ENCODE measurements at regions not wholly inside any gene's neighbourhood (a gene's known extent, or its start where the extent isn't known, plus 50 kb on each side); places are given as distances from the start of the nearest gene placed in this dataset.
"Not testable (repeated sequence)": the region's sequence is repeated elsewhere in the genome, so short reads cannot be mapped to it uniquely, and the experiment has no call there.

- no peak overlapping the region for H3K4me3 ChIP-seq (ENCODE audit: low read depth, low read length, poor library complexity, severe bottlenecking)
- H3K79me2 ChIP-seq (ENCODE audit: insufficient read depth, low read depth, low read length) = no peaks in the 10 kb centered on the region
- no peaks in the 10 kb centered on the region for H3K36me3 ChIP-seq (ENCODE audit: insufficient read depth, low read length)
- TF ChIP-seq CTCF (conservative IDR thresholded peaks at IDR 0.05; ENCODE audit: low read length) = no peak
- H3K4me1 ChIP-seq (ENCODE audit: insufficient read depth, low read length, poor library complexity, severe bottlenecking) = no peaks in the 10 kb centered on the region
- no peak overlapping the region for H3K4me2 ChIP-seq (ENCODE audit: low read length)
- no peak overlapping the region for H3K27ac ChIP-seq (ENCODE audit: low read depth, low read length, poor library complexity, severe bottlenecking)
- no peaks in the 10 kb centered on the region for H4K20me1 ChIP-seq (ENCODE audit: insufficient read depth, low read length)
- CTCF ChIA-PET (ENCODE audit: unreplicated experiment) = no interaction called here
- BruUV-seq (replicated peaks) = no TSS peak
- no peak for DNase-seq (ENCODE audit: low spot score)
- no peaks in the 10 kb centered on the region for H3K9me2 ChIP-seq (ENCODE audit: insufficient read depth, low read length)
- H2AFZ ChIP-seq (ENCODE audit: low read length) = no peak overlapping the region
- intact Hi-C loops (cut with micrococcal nuclease; ENCODE audit: unreplicated experiment) = no loop called here
- POLR2A ChIA-PET = no interaction called here
- no peaks in the 10 kb centered on the region for H3K9me3 ChIP-seq (ENCODE audit: low read length)
Observed at GRCh38 chr3:137582484-137582883, 181.6 kb upstream of the SOX14 start.

DNA sequence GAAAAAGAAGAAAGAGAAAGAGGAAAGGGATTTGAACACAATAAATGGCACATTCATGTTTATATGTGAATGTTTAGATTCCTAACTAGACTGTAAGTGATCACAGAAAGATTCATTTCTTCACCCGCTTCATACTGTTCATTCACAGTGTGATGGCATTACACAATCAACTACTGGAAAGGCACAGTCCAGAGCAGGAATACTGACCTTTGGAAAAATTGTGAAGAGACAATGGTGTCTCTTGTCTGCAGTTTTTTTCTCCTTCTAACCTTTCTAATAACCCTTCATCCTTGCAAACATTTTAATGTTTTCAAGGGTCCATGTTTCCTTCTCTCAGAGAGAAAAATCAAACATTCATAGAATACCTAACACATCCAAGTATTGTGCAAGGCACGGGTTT is 180.9 kb upstream of the SOX14 start:
- intact Hi-C loops (cut with micrococcal nuclease; ENCODE audit: unreplicated experiment) = no loop called here
- CTCF ChIA-PET (ENCODE audit: unreplicated experiment) = no interaction called here
- Histone ChIP-seq H3K9me3 (ENCODE audit: low read length) (no peaks in the 10 kb centered on the region), H3K4me1 (ENCODE audit: insufficient read depth, low read length, poor library complexity, severe bottlenecking) (no peaks in the 10 kb centered on the region), H3K4me3 (ENCODE audit: low read depth, low read length, poor library complexity, severe bottlenecking) (no peak overlapping the region), H4K20me1 (ENCODE audit: insufficient read depth, low read length) (no peaks in the 10 kb centered on the region), H2AFZ (ENCODE audit: low read length) (no peak overlapping the region), H3K27ac (ENCODE audit: low read depth, low read length, poor library complexity, severe bottlenecking) (no peak overlapping the region), H3K9me2 (ENCODE audit: insufficient read depth, low read length) (no peaks in the 10 kb centered on the region), H3K36me3 (ENCODE audit: insufficient read depth, low read length) (no peaks in the 10 kb centered on the region), H3K79me2 (ENCODE audit: insufficient read depth, low read depth, low read length) (no peaks in the 10 kb centered on the region), H3K4me2 (ENCODE audit: low read length) (no peak overlapping the region)
- BruUV-seq (replicated peaks) = no TSS peak
- POLR2A ChIA-PET = no interaction called here
- no peak for DNase-seq (ENCODE audit: low spot score)
- TF ChIP-seq EZH2phosphoT487 (IDR thresholded peaks at IDR 0.05; ENCODE audit: borderline replicate concordance, low read depth, low read length) (no peak), CTCF (conservative IDR thresholded peaks at IDR 0.05; ENCODE audit: low read length) (no peak)

DNA sequence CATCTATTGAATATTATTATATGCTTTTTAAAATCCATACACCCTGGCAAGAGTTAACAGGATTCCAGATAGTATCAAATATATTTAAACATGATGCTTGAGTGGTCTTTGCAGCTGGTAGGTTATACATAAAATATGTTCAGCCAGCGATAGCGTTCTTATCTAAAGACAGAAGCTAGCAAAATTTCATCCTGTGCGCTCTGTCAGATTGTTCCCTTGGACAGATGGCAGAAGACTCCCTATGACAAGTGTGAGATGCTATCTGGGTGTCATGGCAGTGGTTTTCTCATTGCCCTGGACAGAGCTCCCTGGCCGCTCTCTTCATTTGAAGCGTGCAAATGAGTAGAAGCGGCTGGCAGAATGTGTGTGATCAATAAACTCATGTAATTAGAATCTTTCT is 175.2 kb upstream of the SOX14 start:
- no peaks in the 10 kb centered on the region for H3K36me3 ChIP-seq (ENCODE audit: insufficient read depth, low read length)
- CTCF ChIA-PET (ENCODE audit: unreplicated experiment) = no interaction called here
- no peak for DNase-seq (ENCODE audit: low spot score)
- POLR2A ChIA-PET = no interaction called here
- H3K79me2 ChIP-seq (ENCODE audit: insufficient read depth, low read depth, low read length) = no peaks in the 10 kb centered on the region
- intact Hi-C loops (cut with micrococcal nuclease; ENCODE audit: unreplicated experiment) = no loop called here
- TF ChIP-seq EZH2phosphoT487 (IDR thresholded peaks at IDR 0.05; ENCODE audit: borderline replicate concordance, low read depth, low read length) (no peak), CTCF (conservative IDR thresholded peaks at IDR 0.05; ENCODE audit: low read length) (no peak)
- no peaks in the 10 kb centered on the region for H3K9me2 ChIP-seq (ENCODE audit: insufficient read depth, low read length)
- no peak overlapping the region for H3K4me2 ChIP-seq (ENCODE audit: low read length)
- no peaks in the 10 kb centered on the region for H3K9me3 ChIP-seq (ENCODE audit: low read length)
- H3K27ac ChIP-seq (ENCODE audit: low read depth, low read length, poor library complexity, severe bottlenecking) = no peak overlapping the region
- no peaks in the 10 kb centered on the region for H3K4me1 ChIP-seq (ENCODE audit: insufficient read depth, low read length, poor library complexity, severe bottlenecking)
- H4K20me1 ChIP-seq (ENCODE audit: insufficient read depth, low read length) = no peaks in the 10 kb centered on the region
- H3K4me3 ChIP-seq (ENCODE audit: low read depth, low read length, poor library complexity, severe bottlenecking) = no peak overlapping the region
- no TSS peak for BruUV-seq (replicated peaks)
- H2AFZ ChIP-seq (ENCODE audit: low read length) = no peak overlapping the region

DNA sequence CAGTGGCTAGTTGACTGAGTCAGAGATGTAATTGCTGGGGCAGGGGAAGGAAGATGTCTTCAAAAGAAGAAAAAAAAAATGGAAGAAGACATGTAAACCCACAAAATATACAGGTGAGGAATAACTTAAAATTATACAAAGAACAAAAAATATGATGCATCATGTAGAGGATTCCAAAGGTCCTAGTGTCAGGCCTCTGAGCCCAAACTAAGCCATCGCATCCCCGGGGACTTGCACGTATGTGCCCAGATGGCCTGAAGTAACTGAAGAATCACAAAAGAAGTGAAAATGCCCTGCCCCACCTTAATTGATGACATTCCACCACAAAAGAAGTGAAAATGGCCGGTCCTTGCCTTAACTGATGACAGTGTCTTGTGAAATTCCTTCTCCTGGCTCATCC is 168.7 kb upstream of the SOX14 start:
- H3K9me3 ChIP-seq (ENCODE audit: low read length); H2AFZ ChIP-seq (ENCODE audit: low read length); H3K9me2 ChIP-seq (ENCODE audit: insufficient read depth, low read length); H3K27ac ChIP-seq (ENCODE audit: low read depth, low read length, poor library complexity, severe bottlenecking); H3K4me2 ChIP-seq (ENCODE audit: low read length); DNase-seq (ENCODE audit: low spot score); CTCF ChIA-PET (ENCODE audit: unreplicated experiment); BruUV-seq (replicated peaks); H3K4me3 ChIP-seq (ENCODE audit: low read depth, low read length, poor library complexity, severe bottlenecking); H4K20me1 ChIP-seq (ENCODE audit: insufficient read depth, low read length); POLR2A ChIA-PET; H3K4me1 ChIP-seq (ENCODE audit: insufficient read depth, low read length, poor library complexity, severe bottlenecking); H3K79me2 ChIP-seq (ENCODE audit: insufficient read depth, low read depth, low read length); intact Hi-C loops (cut with micrococcal nuclease; ENCODE audit: unreplicated experiment); H3K36me3 ChIP-seq (ENCODE audit: insufficient read depth, low read length): not testable (repeated sequence)
